ENCODE measurements at regions not wholly inside any gene's neighbourhood (a gene's known extent, or its start where the extent isn't known, plus 50 kb on each side); places are given as distances from the start of the nearest gene placed in this dataset.
"Not testable (repeated sequence)": the region's sequence is repeated elsewhere in the genome, so short reads cannot be mapped to it uniquely, and the experiment has no call there.

GRCh38 chr6:28626386-28626785, 100.7 kb downstream of the GPX5 start:
- DNase-seq, result not testable (repeated sequence)

GRCh38 chr6:28632326-28632851, 106.7 kb downstream of the GPX5 start:
- DNase-seq, result no peak

- DNase-seq, result no peak
These were observed 107.9 kb downstream of the GPX5 start for GRCh38 chr6:28633445-28634215.

GRCh38 chr6:28634411-28634760, 108.7 kb downstream of the GPX5 start:
- DNase-seq, result no peak

GRCh38 chr6:28634761-28635546, 109.3 kb downstream of the GPX5 start:
- no peak for DNase-seq

GRCh38 chr6:28635547-28636158, 110.0 kb downstream of the GPX5 start:
- no peak for DNase-seq

GRCh38 chr6:28638787-28639430, 113.2 kb downstream of the GPX5 start:
- no peak for DNase-seq

GRCh38 chr6:28639445-28640290, 114.0 kb downstream of the GPX5 start:
- DNase-seq, result not testable (repeated sequence)

- peak; percentile 73 for DNase-seq
These were observed 117.5 kb downstream of the GPX5 start for GRCh38 chr6:28643017-28643740.

GRCh38 chr6:28646650-28647049, 121.0 kb downstream of the GPX5 start:
- DNase-seq, result no peak

GRCh38 chr6:28648035-28648877, 122.6 kb downstream of the GPX5 start:
- peak; percentile 55 for DNase-seq

GRCh38 chr6:28648878-28649375, 123.2 kb downstream of the GPX5 start:
- no peak for DNase-seq

- no peak for DNase-seq
These were observed 125.5 kb downstream of the GPX5 start for GRCh38 chr6:28651161-28651560.

- no peak for DNase-seq
These were observed 128.2 kb downstream of the GPX5 start for GRCh38 chr6:28653876-28654275.

- DNase-seq, result no peak
These were observed 129.5 kb downstream of the GPX5 start for GRCh38 chr6:28655164-28655563.

GRCh38 chr6:28656715-28657114, 131.0 kb downstream of the GPX5 start:
- no peak for DNase-seq

- DNase-seq, result no peak
These were observed 131.7 kb downstream of the GPX5 start for GRCh38 chr6:28657381-28657768.

GRCh38 chr6:28657769-28658465, 132.2 kb downstream of the GPX5 start:
- DNase-seq, result peak; percentile 33

GRCh38 chr6:28658475-28659249, 133.0 kb downstream of the GPX5 start:
- DNase-seq, result no peak
